ENCODE measurements at regions not wholly inside any gene's neighbourhood (a gene's known extent, or its start where the extent isn't known, plus 50 kb on each side); places are given as distances from the start of the nearest gene placed in this dataset.

- Histone ChIP-seq H3K4me1 (peaks cover 34% of the 10 kb centered on the region), H3K4me3 (peak overlapping the region; percentile 0 to 21), H3K27me3 (no peaks in the 10 kb centered on the region), H3K9me3 (no peaks in the 10 kb centered on the region), H3K36me3 (no peaks in the 10 kb centered on the region), H3K27ac (no peak overlapping the region)
- no peak for DNase-seq (ENCODE audit: extremely low spot score in 2 of 2)
- intact Hi-C loops (cut with DNase I), result no loop called here
- no peak for TF ChIP-seq POLR2AphosphoS5 (IDR thresholded peaks at IDR 0.05; ENCODE audit: insufficient read depth in 1 of 2, low read depth in 1 of 2)
- TF ChIP-seq POLR2A (IDR thresholded peaks at IDR 0.05), result no peak
- TF ChIP-seq CTCF (IDR thresholded peaks at IDR 0.05), result no peak
Measured at GRCh38 chr1:38559446-38560165, 300.0 kb downstream of the RRAGC start.

- no peaks in the 10 kb centered on the region for H3K9me3 ChIP-seq
- H3K27ac ChIP-seq, result no peak overlapping the region
- H3K36me3 ChIP-seq, result no peaks in the 10 kb centered on the region
- H3K4me1 ChIP-seq, result peaks cover 34% of the 10 kb centered on the region
- TF ChIP-seq POLR2A (IDR thresholded peaks at IDR 0.05) (no peak), CTCF (IDR thresholded peaks at IDR 0.05) (no peak), POLR2AphosphoS5 (IDR thresholded peaks at IDR 0.05; ENCODE audit: insufficient read depth in 1 of 2, low read depth in 1 of 2) (no peak)
- no peaks in the 10 kb centered on the region for H3K27me3 ChIP-seq
- peak overlapping the region; percentile 0 to 21 for H3K4me3 ChIP-seq
- DNase-seq (ENCODE audit: extremely low spot score in 2 of 2), result no peak
- intact Hi-C loops (cut with DNase I), result no loop called here
Measured at GRCh38 chr1:38558500-38559445, 300.8 kb downstream of the RRAGC start.

GRCh38 chr1:38558055-38558454 lies 301.5 kb downstream of the RRAGC start:
- no peaks in the 10 kb centered on the region for H3K9me3 ChIP-seq
- intact Hi-C loops (cut with DNase I), result no loop called here
- no peak overlapping the region for H3K27ac ChIP-seq
- no peaks in the 10 kb centered on the region for H3K27me3 ChIP-seq
- H3K4me3 ChIP-seq, result no peak overlapping the region
- TF ChIP-seq POLR2AphosphoS5 (IDR thresholded peaks at IDR 0.05; ENCODE audit: insufficient read depth in 1 of 2, low read depth in 1 of 2) (no peak), CTCF (IDR thresholded peaks at IDR 0.05) (no peak), POLR2A (IDR thresholded peaks at IDR 0.05) (no peak)
- DNase-seq (ENCODE audit: extremely low spot score in 2 of 2), result no peak
- peaks cover 34% of the 10 kb centered on the region for H3K4me1 ChIP-seq
- H3K36me3 ChIP-seq, result no peaks in the 10 kb centered on the region

GRCh38 chr1:38555594-38555993 lies 304.0 kb downstream of the RRAGC start:
- intact Hi-C loops (cut with DNase I), result no loop called here
- DNase-seq (ENCODE audit: extremely low spot score in 2 of 2), result no peak
- H3K27ac ChIP-seq, result no peak overlapping the region
- no peaks in the 10 kb centered on the region for H3K27me3 ChIP-seq
- peaks cover 19% of the 10 kb centered on the region for H3K4me1 ChIP-seq
- no peaks in the 10 kb centered on the region for H3K9me3 ChIP-seq
- H3K4me3 ChIP-seq, result no peak overlapping the region
- no peaks in the 10 kb centered on the region for H3K36me3 ChIP-seq
- no peak for TF ChIP-seq POLR2AphosphoS5 (IDR thresholded peaks at IDR 0.05; ENCODE audit: insufficient read depth in 1 of 2, low read depth in 1 of 2)
- TF ChIP-seq CTCF (IDR thresholded peaks at IDR 0.05), result no peak
- no peak for TF ChIP-seq POLR2A (IDR thresholded peaks at IDR 0.05)

Measured in vagina (tissue), 2 donors.